GM12891 (cell line): ENCODE measurements at regions not wholly inside any gene's neighbourhood (a gene's known extent, or its start where the extent isn't known, plus 50 kb on each side); places are given as distances from the start of the nearest gene placed in this dataset.

ENCODE experiments used
- DNase-seq: peaks from one replicate; pipeline ENCODE4 v3.0.0; 2011; ENCODE audit warnings: low spot score; ENCODE audit not compliant: insufficient read length
- FAIRE-seq: peaks from 2 replicates; lab custom pipeline; 2011; peaks lifted over from hg19 to GRCh38; lab: Jason Lieb, UNC
- PAX5 ChIP-seq: IDR thresholded peaks from 2 replicates; pipeline ENCODE4 v1.6.1; 2011; ENCODE audit warnings: low read length, moderate library complexity, mild to moderate bottlenecking; ENCODE audit not compliant: insufficient read depth, severe bottlenecking
- POLR2A ChIP-seq: IDR thresholded peaks from 2 replicates; pipeline ENCODE4 v1.6.1; 2011; ENCODE audit warnings: low read depth, low read length, control low read depth
- POLR2AphosphoS5 ChIP-seq: IDR thresholded peaks from 2 replicates; pipeline ENCODE4 v1.6.1; 2011; ENCODE audit warnings: low read depth, low read length, control low read depth
- POU2F2 ChIP-seq: IDR thresholded peaks from 2 replicates; pipeline ENCODE4 v1.6.1; 2011; ENCODE audit warnings: low read depth, mild to moderate bottlenecking, control low read depth, low read length, moderate library complexity
- SPI1 ChIP-seq: IDR thresholded peaks from 2 replicates; pipeline ENCODE4 v1.6.1; 2011; ENCODE audit warnings: low read depth, low read length, control low read depth
- TAF1 ChIP-seq: IDR thresholded peaks from 2 replicates; pipeline ENCODE4 v1.6.1; 2011; ENCODE audit warnings: low read depth, low read length, control low read depth

GRCh38 chr4:128589384-128589965 is 220.0 kb upstream of the JADE1 start:
- no peak for DNase-seq
- no peak for TF ChIP-seq TAF1
- TF ChIP-seq POLR2A: no peak
- TF ChIP-seq POU2F2: no peak
- no peak for TF ChIP-seq PAX5
- no peak for TF ChIP-seq POLR2AphosphoS5
- no peak for TF ChIP-seq SPI1
- FAIRE-seq: no peak

DNA sequence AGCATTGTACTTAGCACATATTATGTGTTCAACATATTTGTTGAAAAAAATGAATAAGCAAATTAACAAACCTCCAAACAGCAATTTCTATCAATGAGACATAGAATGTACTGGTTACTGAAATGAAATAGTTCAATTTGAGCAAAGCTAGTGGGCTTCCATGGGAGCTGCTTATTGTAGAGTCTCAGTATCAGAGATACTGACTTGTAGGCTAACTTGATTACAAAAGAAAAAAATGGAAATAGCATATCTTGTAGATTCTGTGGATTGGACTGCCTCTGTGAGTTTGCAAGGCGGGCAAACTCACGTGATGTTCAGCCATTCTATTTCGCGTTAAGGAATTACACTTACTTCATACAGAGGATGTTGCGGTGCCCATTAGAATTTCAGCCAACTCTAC is 222.1 kb upstream of the JADE1 start:
- no peak for FAIRE-seq
- TF ChIP-seq SPI1: no peak
- no peak for TF ChIP-seq TAF1
- no peak for TF ChIP-seq POU2F2
- TF ChIP-seq POLR2A: no peak
- no peak for TF ChIP-seq POLR2AphosphoS5
- TF ChIP-seq PAX5: no peak
- no peak for DNase-seq

DNA sequence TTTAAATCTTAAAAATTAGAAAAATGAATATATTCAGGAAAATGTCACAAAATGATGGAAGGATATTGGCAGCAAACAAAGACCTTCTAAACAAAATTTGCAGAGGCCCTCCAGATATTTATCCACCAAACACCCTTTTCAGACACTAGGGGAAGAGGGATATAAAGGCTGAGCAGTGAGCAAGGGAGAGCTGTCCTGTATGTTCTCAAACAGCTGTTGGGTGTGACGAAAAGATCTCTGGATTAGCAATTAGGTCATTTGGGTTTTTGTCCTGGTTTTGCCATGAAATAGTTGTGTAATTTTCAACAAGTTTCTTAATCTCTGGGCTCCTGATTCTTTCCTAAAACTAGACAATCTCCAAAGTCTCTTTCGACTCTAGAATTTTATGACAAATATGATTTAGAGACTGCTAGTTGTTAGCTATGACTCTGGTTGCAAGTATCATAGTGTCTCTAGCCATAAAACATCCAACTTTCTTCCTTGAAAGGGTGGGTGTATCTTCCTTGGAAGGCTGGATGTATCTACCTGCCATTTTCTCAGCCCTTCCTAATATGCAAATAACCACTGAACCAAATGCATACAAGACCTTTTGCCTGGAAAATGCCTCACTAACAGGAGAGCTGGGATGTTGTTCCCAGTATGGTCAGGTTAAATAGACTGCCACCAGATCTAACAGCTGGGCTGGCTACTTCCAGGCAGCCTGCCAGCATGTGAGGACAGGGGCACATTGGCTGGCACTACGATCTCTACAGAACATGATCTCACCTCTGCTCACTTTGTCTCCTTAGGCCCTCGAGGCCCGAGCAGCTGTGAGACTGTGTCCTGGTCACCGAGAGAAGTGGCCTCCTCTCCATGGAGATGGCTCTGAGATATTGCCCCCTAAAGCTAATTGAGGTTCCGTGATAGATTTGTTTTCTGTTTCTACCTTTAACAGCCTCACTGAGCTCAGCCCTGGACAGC is 225.5 kb upstream of the JADE1 start:
- no peak for DNase-seq
- TF ChIP-seq TAF1 (no peak), POLR2A (no peak), POLR2AphosphoS5 (no peak), PAX5 (no peak)
- no peak for FAIRE-seq

GRCh38 chr4:128582427-128582870 is 227.1 kb upstream of the JADE1 start:
- FAIRE-seq (no peak), DNase-seq (no peak)
- TF ChIP-seq POLR2AphosphoS5 (no peak), SPI1 (no peak), PAX5 (no peak), TAF1 (no peak), POU2F2 (no peak), POLR2A (no peak)

DNA sequence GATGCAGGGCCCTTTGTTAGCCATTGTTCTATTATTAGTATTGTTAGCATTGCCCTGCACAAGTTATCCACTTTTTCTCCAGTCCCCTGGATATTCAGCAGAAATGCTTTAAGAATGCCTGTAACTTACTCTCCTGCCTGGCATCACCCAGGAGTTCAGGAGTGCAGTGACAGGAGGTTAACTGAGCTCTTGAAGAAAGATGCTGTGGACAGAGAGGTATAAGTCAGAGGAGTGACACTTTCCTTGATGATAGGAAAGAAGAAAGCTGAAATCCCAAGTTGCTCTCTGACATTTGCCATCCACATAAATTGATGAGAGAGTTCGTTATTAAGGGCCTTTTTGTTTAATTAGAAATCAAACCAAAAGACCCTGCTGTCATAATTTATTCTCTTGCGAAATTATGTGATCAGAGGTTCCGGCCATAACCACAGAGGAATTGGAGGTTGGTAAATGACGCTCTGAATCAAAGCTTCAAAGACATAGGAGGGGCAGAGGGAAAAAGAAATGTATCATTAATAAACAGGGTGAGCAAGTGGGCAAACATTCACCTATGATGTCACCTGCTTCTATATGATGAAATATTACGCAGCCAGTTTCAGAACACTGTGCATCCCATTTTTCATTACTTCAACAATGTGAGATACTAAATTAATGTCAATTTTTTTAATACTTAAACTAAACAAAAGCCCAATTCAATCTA is 230.2 kb upstream of the JADE1 start:
- no peak for TF ChIP-seq SPI1
- no peak for TF ChIP-seq TAF1
- FAIRE-seq: no peak
- no peak for DNase-seq

- FAIRE-seq (no peak), DNase-seq (peak; percentile 49)
- TF ChIP-seq SPI1: no peak
- no peak for TF ChIP-seq POU2F2
- no peak for TF ChIP-seq TAF1
- no peak for TF ChIP-seq POLR2A
- TF ChIP-seq POLR2AphosphoS5: no peak
- TF ChIP-seq PAX5: no peak
These were observed 234.8 kb upstream of the JADE1 start for GRCh38 chr4:128574706-128575105.

DNA sequence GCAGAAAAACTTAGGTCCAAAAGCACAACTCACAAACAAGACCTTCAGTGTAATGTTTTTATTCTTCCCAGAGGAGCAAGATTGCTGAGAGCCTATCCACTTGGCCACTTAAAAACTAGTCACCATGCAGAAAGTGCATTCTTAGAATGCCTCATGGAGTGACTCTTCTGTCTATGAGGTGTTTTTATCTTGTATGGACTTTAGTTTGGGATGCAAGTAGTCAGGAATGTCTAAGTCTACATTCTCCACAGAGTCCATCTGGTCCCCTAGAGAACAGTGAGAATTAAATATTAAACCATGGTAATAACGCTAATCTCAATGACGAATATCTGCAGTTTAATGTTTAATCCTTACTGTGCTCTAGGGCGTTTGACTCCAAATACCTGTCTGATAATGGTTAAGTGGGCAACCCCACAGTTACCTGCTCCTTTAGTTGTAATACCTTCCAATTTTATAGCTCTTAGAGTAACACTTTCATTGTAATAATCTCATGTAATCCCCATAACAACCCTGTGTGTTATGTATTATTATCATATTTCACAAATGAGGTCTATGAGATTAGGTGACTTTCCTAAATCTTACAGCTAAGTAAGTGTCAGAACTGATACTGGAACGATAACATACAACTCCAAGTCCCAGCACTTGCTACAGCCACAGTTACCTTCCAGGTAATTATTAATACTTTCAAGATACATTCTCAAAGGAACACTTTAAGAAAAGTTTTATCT is 235.6 kb upstream of the JADE1 start:
- FAIRE-seq (no peak), DNase-seq (no peak)
- no peak for TF ChIP-seq SPI1
- TF ChIP-seq TAF1: no peak
- no peak for TF ChIP-seq POLR2A
- no peak for TF ChIP-seq POLR2AphosphoS5
- no peak for TF ChIP-seq POU2F2
- TF ChIP-seq PAX5: no peak

- FAIRE-seq (no peak), DNase-seq (no peak)
- no peak for TF ChIP-seq PAX5
- no peak for TF ChIP-seq SPI1
- no peak for TF ChIP-seq POLR2AphosphoS5
- TF ChIP-seq POLR2A: no peak
- no peak for TF ChIP-seq TAF1
- TF ChIP-seq POU2F2: no peak
These were observed 236.7 kb upstream of the JADE1 start for GRCh38 chr4:128572778-128573241.

GRCh38 chr4:128571747-128572146 is 237.8 kb upstream of the JADE1 start:
- TF ChIP-seq PAX5 (no peak), POU2F2 (no peak), POLR2A (no peak), TAF1 (no peak), POLR2AphosphoS5 (no peak), SPI1 (no peak)
- FAIRE-seq (no peak), DNase-seq (no peak)
